Astrocyte (in vitro differentiated cells and primary cell): ENCODE measurements at regions not wholly inside any gene's neighbourhood (a gene's known extent, or its start where the extent isn't known, plus 50 kb on each side); places are given as distances from the start of the nearest gene placed in this dataset.

Source experiments
- CTCF ChIP-seq: IDR thresholded peaks from 2 replicates; pipeline ENCODE4 v1.5.1; 2011; ENCODE audit warnings: low read depth, mild to moderate bottlenecking, inconsistent platforms, low read length, moderate library complexity; ENCODE audit not compliant: insufficient read depth
- EZH2 ChIP-seq: IDR thresholded peaks from 2 replicates; pipeline ENCODE4 v1.6.1; 2012; ENCODE audit warnings: mild to moderate bottlenecking, low read length, inconsistent platforms; ENCODE audit not compliant: insufficient read depth

DNA sequence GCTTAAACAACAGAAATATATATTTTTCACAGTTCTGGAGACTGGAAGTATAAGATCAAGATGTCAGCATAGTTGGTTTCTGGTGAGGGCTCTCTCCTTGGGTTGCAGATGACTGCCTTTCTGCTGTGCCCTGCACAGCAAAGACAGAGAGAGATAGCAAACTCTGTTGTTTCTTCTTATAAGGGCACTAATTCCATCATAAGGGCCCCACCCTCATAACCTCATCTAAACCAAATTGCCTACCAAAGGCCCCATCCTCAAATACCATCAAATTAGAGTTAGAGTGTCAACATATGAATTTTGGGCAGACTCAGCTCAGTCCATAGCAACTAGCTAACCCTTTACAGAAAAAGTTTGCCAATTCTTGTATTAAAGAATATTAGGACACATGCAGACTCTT, 94.0 kb upstream of the TLK1 start:
- TF ChIP-seq CTCF (no peak), EZH2 (no peak)
